DMS79 treated with DMSO at 0.1 percent for 48 hours (cell line): ENCODE measurements at regions not wholly inside any gene's neighbourhood (a gene's known extent, or its start where the extent isn't known, plus 50 kb on each side); places are given as distances from the start of the nearest gene placed in this dataset.
"Not testable (repeated sequence)": the region's sequence is repeated elsewhere in the genome, so short reads cannot be mapped to it uniquely, and the experiment has no call there.

Source experiments
- DNase-seq: peaks from one replicate; lab custom pipeline; 2025; lab: John Stamatoyannopoulos, UW

GRCh38 chr1:58836408-58836807, 52.6 kb upstream of the JUN start:
- no peak for DNase-seq

GRCh38 chr1:58837886-58838285, 54.0 kb upstream of the JUN start:
- no peak for DNase-seq

GRCh38 chr1:58839147-58839795, 55.4 kb upstream of the JUN start:
- no peak for DNase-seq

- DNase-seq, result no peak
Measured at GRCh38 chr1:58839846-58840835, 56.3 kb upstream of the JUN start.

GRCh38 chr1:58841455-58841854, 57.6 kb upstream of the JUN start:
- DNase-seq, result no peak

GRCh38 chr1:58842941-58843340, 59.1 kb upstream of the JUN start:
- no peak for DNase-seq

GRCh38 chr1:58844176-58844575, 60.3 kb upstream of the JUN start:
- no peak for DNase-seq

GRCh38 chr1:58845942-58846341, 62.1 kb upstream of the JUN start:
- no peak for DNase-seq

GRCh38 chr1:58848818-58849411, 65.1 kb upstream of the JUN start:
- no peak for DNase-seq

- DNase-seq, result no peak
Measured at GRCh38 chr1:58849551-58849950, 65.7 kb upstream of the JUN start.

GRCh38 chr1:58850636-58851035, 66.8 kb upstream of the JUN start:
- DNase-seq, result no peak

GRCh38 chr1:58852731-58853485, 69.1 kb upstream of the JUN start:
- no peak for DNase-seq

- DNase-seq, result no peak
Measured at GRCh38 chr1:58854576-58854975, 70.7 kb upstream of the JUN start.

GRCh38 chr1:58855274-58856165, 71.7 kb upstream of the JUN start:
- DNase-seq, result no peak

GRCh38 chr1:58856281-58856680, 72.4 kb upstream of the JUN start:
- DNase-seq, result not testable (repeated sequence)

GRCh38 chr1:58857680-58858673, 74.1 kb upstream of the JUN start:
- DNase-seq, result no peak

GRCh38 chr1:58859769-58860485, 76.1 kb upstream of the JUN start:
- DNase-seq, result no peak

GRCh38 chr1:58861076-58861475, 77.2 kb upstream of the JUN start:
- DNase-seq, result no peak

GRCh38 chr1:58861506-58861905, 77.7 kb upstream of the JUN start:
- DNase-seq, result no peak
